GM12891 (cell line): ENCODE measurements at regions not wholly inside any gene's neighbourhood (a gene's known extent, or its start where the extent isn't known, plus 50 kb on each side); places are given as distances from the start of the nearest gene placed in this dataset.
"Not testable (repeated sequence)": the region's sequence is repeated elsewhere in the genome, so short reads cannot be mapped to it uniquely, and the experiment has no call there.

ENCODE experiments used
- DNase-seq: peaks from one replicate; pipeline ENCODE4 v3.0.0; 2011; ENCODE audit warnings: low spot score; ENCODE audit not compliant: insufficient read length
- FAIRE-seq: peaks from 2 replicates; lab custom pipeline; 2011; peaks lifted over from hg19 to GRCh38; lab: Jason Lieb, UNC
- PAX5 ChIP-seq: IDR thresholded peaks from 2 replicates; pipeline ENCODE4 v1.6.1; 2011; ENCODE audit warnings: low read length, moderate library complexity, mild to moderate bottlenecking; ENCODE audit not compliant: insufficient read depth, severe bottlenecking
- POLR2A ChIP-seq: IDR thresholded peaks from 2 replicates; pipeline ENCODE4 v1.6.1; 2011; ENCODE audit warnings: low read depth, low read length, control low read depth
- POLR2AphosphoS5 ChIP-seq: IDR thresholded peaks from 2 replicates; pipeline ENCODE4 v1.6.1; 2011; ENCODE audit warnings: low read depth, low read length, control low read depth
- POU2F2 ChIP-seq: IDR thresholded peaks from 2 replicates; pipeline ENCODE4 v1.6.1; 2011; ENCODE audit warnings: low read depth, mild to moderate bottlenecking, control low read depth, low read length, moderate library complexity
- SPI1 ChIP-seq: IDR thresholded peaks from 2 replicates; pipeline ENCODE4 v1.6.1; 2011; ENCODE audit warnings: low read depth, low read length, control low read depth
- TAF1 ChIP-seq: IDR thresholded peaks from 2 replicates; pipeline ENCODE4 v1.6.1; 2011; ENCODE audit warnings: low read depth, low read length, control low read depth

- DNase-seq (no peak), FAIRE-seq (no peak)
- TF ChIP-seq SPI1 (no peak), TAF1 (no peak), PAX5 (no peak), POU2F2 (no peak), POLR2AphosphoS5 (no peak), POLR2A (no peak)
Measured at GRCh38 chr2:175698061-175698460, 304.0 kb downstream of the LNPK start.

GRCh38 chr2:175690113-175690837 lies 311.8 kb downstream of the LNPK start:
- FAIRE-seq (no peak), DNase-seq (peak; percentile 12)
- TF ChIP-seq POLR2AphosphoS5 (no peak), POU2F2 (no peak), TAF1 (no peak), POLR2A (no peak), SPI1 (no peak), PAX5 (no peak)

GRCh38 chr2:175688243-175688642 lies 313.8 kb downstream of the LNPK start:
- no peak for FAIRE-seq
- TF ChIP-seq TAF1 (no peak), PAX5 (no peak), POLR2AphosphoS5 (no peak), POLR2A (no peak)
- no peak for DNase-seq

- FAIRE-seq (no peak), DNase-seq (no peak)
- TF ChIP-seq POLR2AphosphoS5, result no peak
- TF ChIP-seq POU2F2, result no peak
- TF ChIP-seq SPI1, result no peak
- no peak for TF ChIP-seq POLR2A
- no peak for TF ChIP-seq PAX5
- no peak for TF ChIP-seq TAF1
Measured at GRCh38 chr2:175687465-175687864, 314.6 kb downstream of the LNPK start.

- TF ChIP-seq SPI1 (no peak), POLR2A (no peak), PAX5 (no peak), TAF1 (no peak), POU2F2 (no peak), POLR2AphosphoS5 (no peak)
- DNase-seq (no peak), FAIRE-seq (no peak)
Measured at GRCh38 chr2:175686002-175686401, 316.1 kb downstream of the LNPK start.

GRCh38 chr2:175684466-175684865 lies 317.6 kb downstream of the LNPK start:
- TF ChIP-seq TAF1, result no peak
- TF ChIP-seq POU2F2, result no peak
- TF ChIP-seq PAX5, result no peak
- no peak for TF ChIP-seq POLR2A
- no peak for TF ChIP-seq POLR2AphosphoS5
- no peak for TF ChIP-seq SPI1
- DNase-seq, result no peak
- FAIRE-seq, result no peak

GRCh38 chr2:175679728-175680127 lies 322.3 kb downstream of the LNPK start:
- FAIRE-seq (no peak), DNase-seq (no peak)
- TF ChIP-seq PAX5, result no peak
- no peak for TF ChIP-seq POLR2A
- no peak for TF ChIP-seq POU2F2
- no peak for TF ChIP-seq POLR2AphosphoS5
- no peak for TF ChIP-seq SPI1
- no peak for TF ChIP-seq TAF1

GRCh38 chr2:175679231-175679630 lies 322.8 kb downstream of the LNPK start:
- DNase-seq, result no peak
- no peak for FAIRE-seq
- TF ChIP-seq SPI1, result no peak
- no peak for TF ChIP-seq POU2F2
- no peak for TF ChIP-seq POLR2A
- no peak for TF ChIP-seq TAF1
- no peak for TF ChIP-seq PAX5
- TF ChIP-seq POLR2AphosphoS5, result no peak

GRCh38 chr2:175677880-175678279 lies 324.2 kb downstream of the LNPK start:
- FAIRE-seq, result no peak
- TF ChIP-seq TAF1, result no peak
- no peak for TF ChIP-seq SPI1
- no peak for TF ChIP-seq POLR2A
- DNase-seq, result no peak

- DNase-seq, result no peak
- TF ChIP-seq POU2F2, result no peak
- no peak for TF ChIP-seq TAF1
- no peak for TF ChIP-seq PAX5
- FAIRE-seq, result no peak
Measured at GRCh38 chr2:175676813-175677212, 325.3 kb downstream of the LNPK start.

GRCh38 chr2:175668804-175669203 lies 333.3 kb downstream of the LNPK start:
- not testable (repeated sequence) for FAIRE-seq, DNase-seq
